Erythroblast (primary cell): ENCODE measurements at regions not wholly inside any gene's neighbourhood (a gene's known extent, or its start where the extent isn't known, plus 50 kb on each side); places are given as distances from the start of the nearest gene placed in this dataset.

Experiments
- GATA1 ChIP-seq: IDR thresholded peaks from 2 replicates; pipeline ENCODE4 v1.6.1; 2011; ENCODE audit warnings: low read depth, mild to moderate bottlenecking, control low read depth, low read length, moderate library complexity
- POLR2A ChIP-seq: IDR thresholded peaks from 2 replicates; pipeline ENCODE4 v1.6.1; 2011; ENCODE audit warnings: mild to moderate bottlenecking, low read length

GRCh38 chr2:235240574-235240973 lies 253.3 kb upstream of the AGAP1 start:
- TF ChIP-seq POLR2A (no peak), GATA1 (no peak)
